Astrocyte (in vitro differentiated cells and primary cell): ENCODE measurements at regions not wholly inside any gene's neighbourhood (a gene's known extent, or its start where the extent isn't known, plus 50 kb on each side); places are given as distances from the start of the nearest gene placed in this dataset.

Experiments used
- CTCF ChIP-seq: IDR thresholded peaks from 2 replicates; pipeline ENCODE4 v1.5.1; 2011; ENCODE audit warnings: low read depth, mild to moderate bottlenecking, inconsistent platforms, low read length, moderate library complexity; ENCODE audit not compliant: insufficient read depth
- EZH2 ChIP-seq: IDR thresholded peaks from 2 replicates; pipeline ENCODE4 v1.6.1; 2012; ENCODE audit warnings: mild to moderate bottlenecking, low read length, inconsistent platforms; ENCODE audit not compliant: insufficient read depth

- TF ChIP-seq CTCF (peak; percentile 15), EZH2 (no peak)
Measured at GRCh38 chr2:12416600-12416999, 300.1 kb upstream of the TRIB2 start.
